HepG2 (cell line): ENCODE measurements at regions not wholly inside any gene's neighbourhood (a gene's known extent, or its start where the extent isn't known, plus 50 kb on each side); places are given as distances from the start of the nearest gene placed in this dataset.

Experiments used
- ATAC-seq: fragments of 200-7000 bp; cut with Tn5 transposase; 3 replicates; pipeline ENCODE4 v1.9.1; 2020; ENCODE audit warnings: mild to moderate bottlenecking, moderate library complexity
- BruUV-seq: library from RNA; stranded (reverse); fragments of 400-500 nt; replicated peaks from 2 replicates; lab custom pipeline; 2021; lab: Mats Ljungman, UMichigan
- CTCF ChIA-PET: fragments of 300-600 bp; formaldehyde crosslinking; extraction: SDS; loops from one replicate; lab custom pipeline; 2021; ENCODE audit warnings: low total read pairs, inconsistent platforms, low intra/inter-chr PET ratio; lab: Yijun Ruan, JAX
- POLR2A ChIA-PET: fragments of 350-600 bp; sonication (Branson Sonifier 250); formaldehyde crosslinking; loops from one replicate; lab custom pipeline; 2020; ENCODE audit warnings: antibody characterized with exemption, inconsistent platforms; lab: Yijun Ruan, JAX
- DNase-seq: peaks from one replicate; pipeline ENCODE4 v3.0.0-alpha.2; 2015; ENCODE audit warnings: low spot score
- FAIRE-seq: peaks from 3 replicates; lab custom pipeline; 2011; peaks lifted over from hg19 to GRCh38; lab: Jason Lieb, UNC
- H2AFZ ChIP-seq: one replicate; pipeline ENCODE4 v1.6.1; 2011; ENCODE audit warnings: low read length, inconsistent platforms
- H3K27ac ChIP-seq: fragments of 300-600 bp; 3 replicates; pipeline ENCODE4 v1.8.0; 2011; ENCODE audit warnings: mixed run types, mild to moderate bottlenecking, mixed read lengths, low read length, inconsistent platforms; ENCODE audit not compliant: insufficient read depth; ENCODE audit errors: extremely low read length
- H3K27me3 ChIP-seq, 2 experiments: fragments of 200-600 bp in 1 of 2; 2 replicates in 1 of 2; 3 replicates in 1 of 2; pipeline versions ENCODE4 v1.6.0 to v1.8.0; 2011; ENCODE audit warnings: low read length in 2 of 2, mild to moderate bottlenecking in 2 of 2, moderate library complexity in 2 of 2, inconsistent platforms in 1 of 2; ENCODE audit not compliant: insufficient read depth in 2 of 2, control insufficient read depth in 1 of 2
- H3K36me3 ChIP-seq, 2 experiments: fragments of 200-600 bp in 1 of 2; replicated peaks in 1 of 2; 2 replicates in 1 of 2; 3 replicates in 1 of 2; pipeline versions ENCODE4 v1.5.1 to v1.8.0; 2011; ENCODE audit warnings: low read length in 2 of 2, inconsistent platforms in 1 of 2; ENCODE audit not compliant: insufficient read depth in 2 of 2, control insufficient read depth in 1 of 2
- H3K4me1 ChIP-seq: 2 replicates; pipeline ENCODE4 v1.5.1; 2012; ENCODE audit warnings: low read length, inconsistent platforms; ENCODE audit not compliant: insufficient read depth
- H3K4me2 ChIP-seq: 2 replicates; pipeline ENCODE4 v1.6.0; 2011; ENCODE audit warnings: low read depth, low read length, inconsistent platforms
- H3K4me3 ChIP-seq, 3 experiments: fragments of 200-600 bp in 1 of 3; sonication (generic), shearing (Covaris generic) in 1 of 3; replicated peaks in 1 of 3; 2 replicates each; pipeline ENCODE4 v1.5.1; 2011 to 2016; ENCODE audit warnings: low read length in 3 of 3, inconsistent platforms in 2 of 3, low read depth in 2 of 3, mild to moderate bottlenecking in 2 of 3, control low read depth in 1 of 3, mixed read lengths in 1 of 3; ENCODE audit not compliant: insufficient read depth in 1 of 3
- H3K79me2 ChIP-seq: one replicate; pipeline ENCODE4 v1.6.1; 2011; ENCODE audit warnings: low read length, inconsistent platforms; ENCODE audit not compliant: insufficient read depth
- H3K9ac ChIP-seq: 2 replicates; pipeline ENCODE4 v1.6.0; 2011; ENCODE audit warnings: mild to moderate bottlenecking, low read depth, low read length, inconsistent platforms; ENCODE audit not compliant: insufficient read depth
- H3K9me3 ChIP-seq: 2 replicates; pipeline ENCODE4 v1.5.1; 2012; ENCODE audit warnings: mild to moderate bottlenecking, low read length
- H4K20me1 ChIP-seq: 2 replicates; pipeline ENCODE4 v1.6.0; 2011; ENCODE audit warnings: inconsistent platforms, mild to moderate bottlenecking, low read length, moderate library complexity; ENCODE audit not compliant: insufficient read depth
- CHCHD3 ChIP-seq: sonication (generic); formaldehyde crosslinking; IDR thresholded peaks from 2 replicates; pipeline ENCODE4 v1.8.0; 2022; ENCODE audit warnings: mild to moderate bottlenecking, missing genetic modification reagents, moderate library complexity
- YEATS4 ChIP-seq: sonication (generic); formaldehyde crosslinking; IDR thresholded peaks from 2 replicates; pipeline ENCODE4 v1.4.0; 2020; ENCODE audit warnings: missing genetic modification reagents, borderline replicate concordance
- in situ Hi-C: cut with HindIII; loops from 2 replicates; pipeline ENCODE4 v1.10.0; 2017; ENCODE audit warnings: low pct_unique_long_range_greater_than_20kb; ENCODE audit not compliant: extremely low pct_ligation_motif_present
- intact Hi-C: fragments of 100-400 bp; cut with micrococcal nuclease; formaldehyde crosslinking; loops from one replicate; pipeline ENCODE4 v1.10.0; 2022; ENCODE audit not compliant: unreplicated experiment
- TF ChIP-seq, protein P1 (sequence below): IDR thresholded peaks from 2 replicates; pipeline ENCODE4 v1.6.1; 2016; ENCODE audit warnings: low read depth, borderline replicate concordance
- TF ChIP-seq, protein P2 (sequence below): sonication (generic); formaldehyde crosslinking; IDR thresholded peaks from 2 replicates; pipeline ENCODE4 v1.5.1; 2020; ENCODE audit warnings: missing genetic modification reagents, mild to moderate bottlenecking, borderline replicate concordance
- TF ChIP-seq, protein P3 (sequence below): sonication (generic); formaldehyde crosslinking; IDR thresholded peaks from 2 replicates; pipeline ENCODE4 v1.9.0; 2021; ENCODE audit warnings: missing genetic modification reagents, borderline replicate concordance

GRCh38 chr1:121445679-121446078 is 260.9 kb downstream of the SRGAP2C start:
- no peak for DNase-seq
- Histone ChIP-seq H3K4me1 (no peaks in the 10 kb centered on the region), H2AFZ (no peak overlapping the region), H3K27ac (no peak overlapping the region), H3K79me2 (no peaks in the 10 kb centered on the region), H3K9ac (no peak overlapping the region), H3K4me3 (no peak overlapping the region), H3K4me2 (no peak overlapping the region), H3K27me3 (no peaks in the 10 kb centered on the region)
- intact Hi-C loops: loop anchor here (10.0 kb wide), 1 partner anchor 79 kb away; no protein-coding TSS in a partner anchor
- BruUV-seq: no TSS peak
- CTCF ChIA-PET: no interaction called here
- no peak for ATAC-seq
- POLR2A ChIA-PET: no interaction called here
- in situ Hi-C loops: no loop called here
- FAIRE-seq: no peak
- TF ChIP-seq, protein P1, sequence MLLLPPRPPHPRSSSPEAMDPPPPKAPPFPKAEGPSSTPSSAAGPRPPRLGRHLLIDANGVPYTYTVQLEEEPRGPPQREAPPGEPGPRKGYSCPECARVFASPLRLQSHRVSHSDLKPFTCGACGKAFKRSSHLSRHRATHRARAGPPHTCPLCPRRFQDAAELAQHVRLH (CRISPR knock-in tag): no peak
- no peak for TF ChIP-seq CHCHD3 (CRISPR knock-in tag)
- no peak for TF ChIP-seq YEATS4
- TF ChIP-seq, protein P2, sequence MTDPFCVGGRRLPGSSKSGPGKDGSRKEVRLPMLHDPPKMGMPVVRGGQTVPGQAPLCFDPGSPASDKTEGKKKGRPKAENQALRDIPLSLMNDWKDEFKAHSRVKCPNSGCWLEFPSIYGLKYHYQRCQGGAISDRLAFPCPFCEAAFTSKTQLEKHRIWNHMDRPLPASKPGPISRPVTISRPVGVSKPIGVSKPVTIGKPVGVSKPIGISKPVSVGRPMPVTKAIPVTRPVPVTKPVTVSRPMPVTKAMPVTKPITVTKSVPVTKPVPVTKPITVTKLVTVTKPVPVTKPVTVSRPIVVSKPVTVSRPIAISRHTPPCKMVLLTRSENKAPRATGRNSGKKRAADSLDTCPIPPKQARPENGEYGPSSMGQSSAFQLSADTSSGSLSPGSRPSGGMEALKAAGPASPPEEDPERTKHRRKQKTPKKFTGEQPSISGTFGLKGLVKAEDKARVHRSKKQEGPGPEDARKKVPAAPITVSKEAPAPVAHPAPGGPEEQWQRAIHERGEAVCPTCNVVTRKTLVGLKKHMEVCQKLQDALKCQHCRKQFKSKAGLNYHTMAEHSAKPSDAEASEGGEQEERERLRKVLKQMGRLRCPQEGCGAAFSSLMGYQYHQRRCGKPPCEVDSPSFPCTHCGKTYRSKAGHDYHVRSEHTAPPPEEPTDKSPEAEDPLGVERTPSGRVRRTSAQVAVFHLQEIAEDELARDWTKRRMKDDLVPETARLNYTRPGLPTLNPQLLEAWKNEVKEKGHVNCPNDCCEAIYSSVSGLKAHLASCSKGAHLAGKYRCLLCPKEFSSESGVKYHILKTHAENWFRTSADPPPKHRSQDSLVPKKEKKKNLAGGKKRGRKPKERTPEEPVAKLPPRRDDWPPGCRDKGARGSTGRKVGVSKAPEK: no peak
- TF ChIP-seq, protein P3, sequence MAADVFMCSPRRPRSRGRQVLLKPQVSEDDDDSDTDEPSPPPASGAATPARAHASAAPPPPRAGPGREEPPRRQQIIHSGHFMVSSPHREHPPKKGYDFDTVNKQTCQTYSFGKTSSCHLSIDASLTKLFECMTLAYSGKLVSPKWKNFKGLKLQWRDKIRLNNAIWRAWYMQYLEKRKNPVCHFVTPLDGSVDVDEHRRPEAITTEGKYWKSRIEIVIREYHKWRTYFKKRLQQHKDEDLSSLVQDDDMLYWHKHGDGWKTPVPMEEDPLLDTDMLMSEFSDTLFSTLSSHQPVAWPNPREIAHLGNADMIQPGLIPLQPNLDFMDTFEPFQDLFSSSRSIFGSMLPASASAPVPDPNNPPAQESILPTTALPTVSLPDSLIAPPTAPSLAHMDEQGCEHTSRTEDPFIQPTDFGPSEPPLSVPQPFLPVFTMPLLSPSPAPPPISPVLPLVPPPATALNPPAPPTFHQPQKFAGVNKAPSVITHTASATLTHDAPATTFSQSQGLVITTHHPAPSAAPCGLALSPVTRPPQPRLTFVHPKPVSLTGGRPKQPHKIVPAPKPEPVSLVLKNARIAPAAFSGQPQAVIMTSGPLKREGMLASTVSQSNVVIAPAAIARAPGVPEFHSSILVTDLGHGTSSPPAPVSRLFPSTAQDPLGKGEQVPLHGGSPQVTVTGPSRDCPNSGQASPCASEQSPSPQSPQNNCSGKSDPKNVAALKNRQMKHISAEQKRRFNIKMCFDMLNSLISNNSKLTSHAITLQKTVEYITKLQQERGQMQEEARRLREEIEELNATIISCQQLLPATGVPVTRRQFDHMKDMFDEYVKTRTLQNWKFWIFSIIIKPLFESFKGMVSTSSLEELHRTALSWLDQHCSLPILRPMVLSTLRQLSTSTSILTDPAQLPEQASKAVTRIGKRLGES (CRISPR knock-in tag): no peak
- TF ChIP-seq, all 625 proteins: peak for 0
- Histone ChIP-seq H3K36me3 (no peaks in the 10 kb centered on the region), H3K9me3 (no peaks in the 10 kb centered on the region), H4K20me1 (no peaks in the 10 kb centered on the region)
